Fibroblast of skin of abdomen (primary cell): ENCODE measurements at regions not wholly inside any gene's neighbourhood (a gene's known extent, or its start where the extent isn't known, plus 50 kb on each side); places are given as distances from the start of the nearest gene placed in this dataset.

ENCODE experiments used
- DNase-seq: peaks from one replicate; pipeline ENCODE4 v3.0.0-alpha.2; 2013

GRCh38 chr5:125341436-125341835 is 595.0 kb upstream of the ZNF608 start:
- DNase-seq: no peak

GRCh38 chr5:125343015-125343414 is 596.6 kb upstream of the ZNF608 start:
- DNase-seq: peak; percentile 91

DNA sequence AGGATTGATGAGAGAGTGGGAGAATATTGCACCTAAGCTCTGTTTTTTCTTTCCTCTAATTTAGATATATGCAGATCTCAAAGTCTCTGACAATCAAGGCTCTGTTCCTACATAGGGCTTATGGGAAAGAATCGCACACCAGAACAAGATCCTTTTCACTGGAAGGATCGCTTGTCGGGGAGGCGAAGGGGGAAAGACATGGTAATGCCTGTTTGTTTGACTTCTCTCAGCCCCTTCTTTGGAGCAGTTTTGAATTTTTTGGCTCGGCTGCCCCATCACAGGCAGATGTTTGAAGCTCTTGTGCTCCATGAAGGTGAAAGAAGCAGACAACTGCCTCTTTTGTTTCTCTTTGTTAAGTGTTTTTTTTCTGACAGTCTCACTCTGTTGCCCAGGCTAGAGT is 599.9 kb upstream of the ZNF608 start:
- no peak for DNase-seq

GRCh38 chr5:125348221-125348692 is 601.8 kb upstream of the ZNF608 start:
- peak; percentile 19 for DNase-seq

GRCh38 chr5:125348936-125349831 is 602.7 kb upstream of the ZNF608 start:
- peak; percentile 38 for DNase-seq

DNA sequence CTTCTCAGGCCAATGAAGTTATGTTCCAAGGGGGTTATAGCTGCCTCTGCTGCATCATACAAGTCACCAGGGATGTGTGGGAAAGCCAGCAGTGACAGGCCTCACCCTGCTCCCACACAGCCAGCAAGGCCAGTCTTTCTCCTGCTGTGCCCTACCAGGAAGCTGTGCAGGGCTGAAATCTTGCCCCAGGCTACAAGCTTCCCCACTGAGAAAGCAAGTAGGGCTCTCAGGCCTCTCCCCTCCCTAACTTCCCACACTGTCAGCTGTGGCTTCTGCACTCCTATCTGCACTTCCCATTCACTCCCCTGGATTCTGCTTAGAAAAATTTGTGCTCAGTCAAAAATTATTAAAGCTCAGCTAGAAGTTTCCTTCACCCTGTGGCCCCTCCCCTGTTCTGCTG is 611.2 kb upstream of the ZNF608 start:
- no peak for DNase-seq

GRCh38 chr5:125365747-125366146 is 619.3 kb upstream of the ZNF608 start:
- DNase-seq: no peak

GRCh38 chr5:125367702-125368101 is 621.3 kb upstream of the ZNF608 start:
- peak; percentile 20 for DNase-seq

DNA sequence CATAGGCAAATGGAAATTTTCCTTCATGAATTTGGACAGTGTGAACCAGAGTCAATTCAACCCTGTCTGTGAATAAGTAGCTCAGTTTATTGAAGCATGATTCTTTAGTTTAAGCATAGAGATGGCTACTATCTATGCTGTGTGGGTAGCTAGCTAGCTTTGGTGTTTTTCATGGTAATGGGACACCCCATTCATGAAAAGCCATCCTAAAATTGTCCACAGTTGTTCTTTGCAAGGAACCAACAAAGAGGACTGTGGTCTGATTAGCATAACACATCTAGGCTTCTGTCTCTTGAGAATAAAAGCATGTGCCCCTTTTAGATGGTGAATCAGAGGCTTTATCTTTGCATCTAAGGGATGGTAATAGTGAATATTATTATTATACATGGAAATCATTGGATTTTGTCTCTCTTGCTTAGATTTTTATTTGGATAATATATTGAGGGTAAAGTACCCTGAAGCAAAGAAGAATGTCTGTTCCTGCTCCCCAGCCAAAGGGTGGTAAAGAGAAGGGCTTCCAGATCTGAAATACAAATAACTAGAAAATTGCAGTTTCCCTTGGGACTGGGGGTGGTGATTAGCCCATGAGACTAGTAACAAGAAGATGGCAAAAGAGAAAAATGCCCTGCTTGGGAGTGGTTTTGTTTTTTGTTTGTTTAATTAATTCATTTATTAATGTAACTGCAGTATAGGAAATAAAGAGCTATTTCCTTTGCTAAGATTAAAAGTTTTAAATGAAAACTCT is 624.2 kb upstream of the ZNF608 start:
- no peak for DNase-seq

DNA sequence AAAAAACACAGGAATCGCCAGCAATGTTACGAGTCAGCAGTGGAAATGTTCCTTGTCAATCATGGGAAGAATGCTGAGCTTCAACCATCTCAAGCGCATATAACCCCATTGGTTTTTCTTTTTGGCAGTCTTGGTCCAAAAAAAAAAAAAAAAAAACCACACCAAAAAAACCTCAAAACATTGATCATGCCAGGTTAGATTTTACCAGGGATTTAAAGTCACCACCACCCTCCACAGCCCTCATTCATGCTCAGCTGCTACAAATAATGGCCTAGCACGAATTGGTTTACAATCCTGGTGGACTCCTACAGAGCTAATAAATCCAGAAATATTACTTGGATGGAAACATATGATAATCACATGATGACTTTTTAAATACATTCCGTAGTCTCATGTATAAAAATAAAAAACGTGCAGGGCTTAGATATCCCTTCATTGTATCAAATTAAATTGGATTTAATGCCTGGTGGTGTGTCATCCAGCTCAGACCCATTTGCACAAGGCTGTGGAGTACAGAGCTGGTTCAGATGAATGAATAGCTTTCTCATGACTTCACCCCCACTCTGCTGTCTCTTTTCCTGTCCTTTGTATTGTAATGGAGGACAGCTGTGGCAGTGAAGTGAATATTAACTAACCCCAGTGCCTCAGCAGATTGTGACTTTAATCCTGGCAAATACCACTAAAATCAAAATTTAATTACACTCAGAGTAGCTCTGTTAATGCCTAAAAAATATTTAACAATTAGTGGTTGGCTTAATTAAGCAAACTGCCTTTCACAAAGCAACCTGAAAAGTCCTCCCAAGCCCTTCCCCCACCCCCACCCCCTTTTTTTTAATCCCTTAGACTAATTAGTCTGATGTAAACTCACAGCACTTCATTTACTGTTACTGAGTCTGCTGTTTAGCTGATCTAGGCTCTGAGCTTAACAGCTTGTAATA is 626.5 kb upstream of the ZNF608 start:
- DNase-seq: peak; percentile 82

GRCh38 chr5:125375143-125375542 is 628.7 kb upstream of the ZNF608 start:
- DNase-seq: no peak

DNA sequence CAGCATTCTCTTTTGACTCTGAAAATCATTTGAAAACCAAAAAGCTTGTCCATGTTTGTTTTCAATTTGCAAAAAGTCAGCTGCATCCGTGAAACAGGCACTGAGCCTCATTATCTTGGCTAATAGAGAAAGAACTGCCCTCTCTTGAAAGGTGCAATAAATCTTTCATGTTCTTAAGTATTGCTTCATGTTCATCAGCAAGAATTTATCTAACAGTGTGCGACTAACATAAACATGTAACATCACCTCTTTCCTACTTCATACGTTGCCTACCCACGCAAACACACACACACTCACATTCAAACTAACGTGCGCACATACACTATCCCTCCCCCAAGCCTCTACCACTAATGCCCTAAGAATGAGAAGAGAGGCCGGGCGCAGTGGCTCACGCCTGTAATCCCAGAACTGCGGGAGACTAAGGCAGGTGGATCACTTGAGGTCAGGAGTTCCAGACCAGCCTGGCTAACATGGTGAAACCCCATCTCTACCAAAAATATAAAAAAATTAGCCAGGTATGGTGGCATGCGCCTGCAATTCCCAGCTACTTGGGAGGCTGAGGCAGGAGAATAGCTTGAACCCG is 629.7 kb upstream of the ZNF608 start:
- DNase-seq: peak; percentile 9

- no peak for DNase-seq
These were observed 630.7 kb upstream of the ZNF608 start for GRCh38 chr5:125377141-125377540.

GRCh38 chr5:125381290-125381689 is 634.9 kb upstream of the ZNF608 start:
- DNase-seq: no peak

- no peak for DNase-seq
These were observed 637.6 kb upstream of the ZNF608 start for GRCh38 chr5:125384071-125384470.

- no peak for DNase-seq
These were observed 643.9 kb upstream of the ZNF608 start for GRCh38 chr5:125390326-125390725.

DNA sequence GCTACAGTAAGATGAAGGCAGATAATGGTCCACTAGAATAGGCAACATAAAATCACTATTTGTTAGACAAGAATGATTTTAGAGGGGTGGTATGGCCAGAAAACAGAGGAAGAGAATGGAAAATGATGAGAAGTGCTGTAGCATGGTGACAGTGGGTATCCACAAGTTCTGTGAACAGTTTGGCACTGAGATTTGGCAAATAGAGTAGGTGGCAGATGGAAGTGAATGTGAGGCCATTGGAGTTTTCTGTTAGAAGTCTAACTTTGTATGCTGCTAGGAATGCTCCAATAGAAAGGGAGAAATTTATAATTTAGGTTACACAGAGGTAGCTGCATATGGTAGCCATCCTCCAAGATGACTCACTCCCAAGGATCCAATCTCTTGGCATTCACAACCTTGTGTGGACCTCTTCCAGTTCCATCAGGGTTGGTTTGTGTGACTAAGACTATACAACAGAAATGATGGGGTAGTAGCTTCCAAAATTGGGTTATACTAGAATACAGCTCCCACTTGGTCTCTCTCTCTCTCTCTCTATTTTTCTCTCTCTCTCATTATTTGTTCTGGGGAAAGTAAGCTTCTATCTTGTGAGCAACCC is 646.9 kb upstream of the ZNF608 start:
- no peak for DNase-seq

DNA sequence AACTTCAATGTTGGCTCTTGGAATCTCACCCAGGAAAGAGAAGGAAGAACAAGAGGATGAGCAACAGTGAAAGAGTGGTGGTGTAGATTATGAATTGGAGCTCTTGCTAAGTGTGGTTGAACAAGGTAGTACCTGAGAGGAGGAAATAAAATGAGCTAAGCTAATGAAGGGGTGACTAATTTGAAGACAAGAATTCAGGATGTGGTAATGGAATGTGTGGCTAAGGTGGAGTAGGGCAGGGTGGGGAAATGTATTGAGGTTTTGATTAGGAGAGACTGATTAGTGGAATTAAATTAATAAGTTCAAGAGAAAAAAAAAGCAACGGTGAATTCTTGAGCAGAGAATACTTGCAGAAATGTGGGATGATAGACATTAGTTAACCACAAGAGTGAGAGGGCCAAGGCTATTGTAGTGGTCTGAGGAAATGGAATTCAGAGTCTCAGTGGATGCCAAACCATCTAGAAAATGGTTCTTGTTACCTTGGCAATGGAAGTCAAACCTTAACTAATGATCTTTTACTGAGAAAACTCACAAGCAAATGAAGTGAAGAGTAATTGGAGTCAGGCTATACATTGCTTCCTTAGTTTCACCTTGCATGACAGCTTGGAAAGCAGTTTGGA is 648.3 kb upstream of the ZNF608 start:
- no peak for DNase-seq

DNA sequence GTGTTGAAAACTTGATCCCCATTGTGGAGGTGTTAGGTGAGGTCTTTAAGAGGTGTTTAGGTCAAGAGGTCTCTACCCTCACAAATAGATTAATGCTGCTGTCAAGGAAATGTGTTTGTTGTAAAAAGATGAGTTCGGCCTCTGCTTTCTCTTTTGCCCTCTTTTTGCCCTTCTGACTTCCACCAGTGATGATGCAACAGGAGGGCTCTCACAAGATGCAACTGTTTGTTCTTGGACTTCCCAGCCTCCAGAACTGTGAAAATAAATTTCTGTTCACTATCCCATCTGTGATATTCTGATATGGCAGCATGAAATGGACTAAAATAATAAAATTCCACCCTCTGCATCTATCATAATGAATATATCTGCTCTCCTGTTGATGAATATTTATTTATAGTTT is 650.0 kb upstream of the ZNF608 start:
- DNase-seq: no peak

GRCh38 chr5:125398466-125398865 is 652.0 kb upstream of the ZNF608 start:
- no peak for DNase-seq

- DNase-seq: no peak
These were observed 653.4 kb upstream of the ZNF608 start for GRCh38 chr5:125399885-125400284.
